Loucy (cell line): ENCODE measurements at regions not wholly inside any gene's neighbourhood (a gene's known extent, or its start where the extent isn't known, plus 50 kb on each side); places are given as distances from the start of the nearest gene placed in this dataset.

ENCODE experiments used
- EZH2phosphoT487 ChIP-seq: fragments of 200-600 bp; IDR thresholded peaks from 2 replicates; pipeline ENCODE4 v1.6.1; 2018; ENCODE audit warnings: antibody characterized with exemption, mild to moderate bottlenecking, moderate library complexity, borderline replicate concordance
- TF ChIP-seq, protein P1 (sequence below): fragments of 200-600 bp; sonication (generic); conservative IDR thresholded peaks from 2 replicates; pipeline ENCODE4 v1.5.1; 2014; ENCODE audit warnings: mild to moderate bottlenecking, antibody characterized with exemption, low read length

GRCh38 chr6:81401970-81402690, 350.4 kb downstream of the TENT5A start:
- TF ChIP-seq, protein P1, sequence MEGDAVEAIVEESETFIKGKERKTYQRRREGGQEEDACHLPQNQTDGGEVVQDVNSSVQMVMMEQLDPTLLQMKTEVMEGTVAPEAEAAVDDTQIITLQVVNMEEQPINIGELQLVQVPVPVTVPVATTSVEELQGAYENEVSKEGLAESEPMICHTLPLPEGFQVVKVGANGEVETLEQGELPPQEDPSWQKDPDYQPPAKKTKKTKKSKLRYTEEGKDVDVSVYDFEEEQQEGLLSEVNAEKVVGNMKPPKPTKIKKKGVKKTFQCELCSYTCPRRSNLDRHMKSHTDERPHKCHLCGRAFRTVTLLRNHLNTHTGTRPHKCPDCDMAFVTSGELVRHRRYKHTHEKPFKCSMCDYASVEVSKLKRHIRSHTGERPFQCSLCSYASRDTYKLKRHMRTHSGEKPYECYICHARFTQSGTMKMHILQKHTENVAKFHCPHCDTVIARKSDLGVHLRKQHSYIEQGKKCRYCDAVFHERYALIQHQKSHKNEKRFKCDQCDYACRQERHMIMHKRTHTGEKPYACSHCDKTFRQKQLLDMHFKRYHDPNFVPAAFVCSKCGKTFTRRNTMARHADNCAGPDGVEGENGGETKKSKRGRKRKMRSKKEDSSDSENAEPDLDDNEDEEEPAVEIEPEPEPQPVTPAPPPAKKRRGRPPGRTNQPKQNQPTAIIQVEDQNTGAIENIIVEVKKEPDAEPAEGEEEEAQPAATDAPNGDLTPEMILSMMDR, result no peak
- TF ChIP-seq EZH2phosphoT487, result no peak
